ENCODE measurements at regions not wholly inside any gene's neighbourhood (a gene's known extent, or its start where the extent isn't known, plus 50 kb on each side); places are given as distances from the start of the nearest gene placed in this dataset.

- TF ChIP-seq CTCF (IDR thresholded peaks at IDR 0.05) (no peak), POLR2A (IDR thresholded peaks at IDR 0.05) (no peak), POLR2AphosphoS5 (IDR thresholded peaks at IDR 0.05) (peak in 1 of 4 donors; percentile 17), EP300 (IDR thresholded peaks at IDR 0.05) (no peak)
Observed at GRCh38 chr5:143495821-143496275, 92.4 kb upstream of the NR3C1 start.

Measured in sigmoid colon (tissue), 4 donors.